Fibroblast of mammary gland (primary cell): ENCODE measurements at regions not wholly inside any gene's neighbourhood (a gene's known extent, or its start where the extent isn't known, plus 50 kb on each side); places are given as distances from the start of the nearest gene placed in this dataset.

Source experiments
- DNase-seq: peaks from one replicate; pipeline ENCODE4 v3.0.0-alpha.2; 2010; ENCODE audit warnings: low read depth
- H3K4me3 ChIP-seq: 2 replicates; pipeline ENCODE4 v1.5.1; 2011; ENCODE audit warnings: low read depth, mild to moderate bottlenecking, low read length, moderate library complexity; ENCODE audit not compliant: control insufficient read depth
- TF ChIP-seq, protein P1 (sequence below): conservative IDR thresholded peaks from 2 replicates; pipeline ENCODE4 v1.5.1; 2011; ENCODE audit warnings: low read depth, low read length, inconsistent platforms; ENCODE audit not compliant: control insufficient read depth, insufficient read depth

DNA sequence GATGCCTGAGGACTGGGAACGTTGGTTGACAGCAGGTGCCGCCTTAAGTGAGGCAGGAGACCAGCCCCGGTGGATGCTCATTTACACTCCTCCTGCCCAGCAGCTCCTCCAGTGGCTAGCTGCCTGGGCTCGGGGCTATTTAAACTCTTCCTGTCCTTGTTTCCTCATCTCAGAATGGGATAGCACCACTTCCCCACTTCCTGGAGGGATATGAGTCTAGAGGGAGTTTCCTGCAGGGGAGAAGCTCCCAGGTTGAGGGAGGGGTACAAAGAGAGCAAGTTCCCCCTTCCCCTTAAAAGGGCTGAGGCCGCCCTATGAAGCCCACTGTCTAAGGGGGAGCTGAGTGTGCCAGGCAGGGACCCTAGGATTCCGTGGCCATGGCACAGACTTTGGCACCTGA lies 311.2 kb downstream of the AACS start:
- no peak for DNase-seq
- TF ChIP-seq, protein P1, sequence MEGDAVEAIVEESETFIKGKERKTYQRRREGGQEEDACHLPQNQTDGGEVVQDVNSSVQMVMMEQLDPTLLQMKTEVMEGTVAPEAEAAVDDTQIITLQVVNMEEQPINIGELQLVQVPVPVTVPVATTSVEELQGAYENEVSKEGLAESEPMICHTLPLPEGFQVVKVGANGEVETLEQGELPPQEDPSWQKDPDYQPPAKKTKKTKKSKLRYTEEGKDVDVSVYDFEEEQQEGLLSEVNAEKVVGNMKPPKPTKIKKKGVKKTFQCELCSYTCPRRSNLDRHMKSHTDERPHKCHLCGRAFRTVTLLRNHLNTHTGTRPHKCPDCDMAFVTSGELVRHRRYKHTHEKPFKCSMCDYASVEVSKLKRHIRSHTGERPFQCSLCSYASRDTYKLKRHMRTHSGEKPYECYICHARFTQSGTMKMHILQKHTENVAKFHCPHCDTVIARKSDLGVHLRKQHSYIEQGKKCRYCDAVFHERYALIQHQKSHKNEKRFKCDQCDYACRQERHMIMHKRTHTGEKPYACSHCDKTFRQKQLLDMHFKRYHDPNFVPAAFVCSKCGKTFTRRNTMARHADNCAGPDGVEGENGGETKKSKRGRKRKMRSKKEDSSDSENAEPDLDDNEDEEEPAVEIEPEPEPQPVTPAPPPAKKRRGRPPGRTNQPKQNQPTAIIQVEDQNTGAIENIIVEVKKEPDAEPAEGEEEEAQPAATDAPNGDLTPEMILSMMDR, result no peak
- H3K4me3 ChIP-seq, result no peak overlapping the region

DNA sequence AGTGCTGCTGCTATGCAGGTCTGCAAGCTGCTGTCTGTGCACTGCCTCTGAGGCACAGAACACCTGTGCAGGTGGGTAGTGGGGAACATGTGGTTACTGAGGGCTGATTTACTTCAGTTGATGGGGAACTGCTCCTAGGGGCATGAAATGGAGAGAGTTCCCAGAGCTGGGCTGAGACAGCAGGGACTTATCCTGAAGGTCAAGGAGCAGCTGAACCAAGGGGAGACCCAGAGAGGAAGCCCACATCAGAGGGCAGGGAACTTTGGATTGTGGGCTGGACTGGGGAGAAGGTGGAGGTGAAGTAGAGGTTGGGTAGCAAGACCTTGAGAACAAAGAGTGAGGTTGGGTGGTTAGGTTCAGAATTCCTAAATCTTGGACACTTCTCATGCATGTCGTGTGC lies 311.9 kb downstream of the AACS start:
- TF ChIP-seq, protein P1, result no peak
- no peak for DNase-seq
- H3K4me3 ChIP-seq, result no peak overlapping the region

DNA sequence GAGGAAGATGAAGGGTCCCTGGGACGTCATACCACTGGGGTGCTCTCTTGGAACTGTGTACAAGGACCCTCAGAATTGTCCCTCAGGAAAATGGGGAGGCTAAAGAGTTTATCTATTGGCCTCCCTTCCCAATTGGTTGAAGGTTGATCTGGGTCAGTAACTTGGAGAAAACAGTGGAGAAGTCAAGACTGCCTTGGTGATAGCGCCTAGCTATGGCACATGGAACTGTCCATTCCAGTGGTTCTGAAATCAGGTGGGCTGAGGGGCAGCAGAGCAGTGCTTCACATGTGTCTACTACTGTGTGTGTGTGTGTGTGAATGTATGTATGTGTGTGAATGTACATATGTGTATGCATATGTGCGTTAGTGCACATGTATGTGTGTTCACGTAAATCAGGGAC lies 316.1 kb downstream of the AACS start:
- TF ChIP-seq, protein P1, result no peak
- H3K4me3 ChIP-seq, result no peak overlapping the region
- DNase-seq, result no peak

DNA sequence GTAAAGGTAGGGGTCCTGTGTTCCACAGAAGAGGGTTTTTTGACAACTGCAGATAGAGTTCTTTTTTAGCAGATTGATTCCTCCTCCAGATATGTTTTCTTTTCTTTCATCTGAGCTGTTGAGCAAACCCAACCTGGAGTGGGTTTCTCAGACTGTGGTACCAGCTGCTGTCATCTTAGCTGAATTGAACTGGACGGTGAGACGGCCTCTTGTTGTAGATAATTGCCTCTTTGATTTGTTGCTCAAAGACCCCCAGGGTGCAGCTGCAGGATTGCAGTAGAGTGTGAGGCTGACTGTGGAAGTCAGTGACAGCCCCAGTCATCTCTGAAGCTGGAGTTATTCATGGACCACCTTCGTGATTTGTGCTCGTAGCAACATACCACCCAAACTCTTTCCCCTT lies 317.7 kb downstream of the AACS start:
- no peak for DNase-seq
- TF ChIP-seq, protein P1, result no peak
- no peak overlapping the region for H3K4me3 ChIP-seq

DNA sequence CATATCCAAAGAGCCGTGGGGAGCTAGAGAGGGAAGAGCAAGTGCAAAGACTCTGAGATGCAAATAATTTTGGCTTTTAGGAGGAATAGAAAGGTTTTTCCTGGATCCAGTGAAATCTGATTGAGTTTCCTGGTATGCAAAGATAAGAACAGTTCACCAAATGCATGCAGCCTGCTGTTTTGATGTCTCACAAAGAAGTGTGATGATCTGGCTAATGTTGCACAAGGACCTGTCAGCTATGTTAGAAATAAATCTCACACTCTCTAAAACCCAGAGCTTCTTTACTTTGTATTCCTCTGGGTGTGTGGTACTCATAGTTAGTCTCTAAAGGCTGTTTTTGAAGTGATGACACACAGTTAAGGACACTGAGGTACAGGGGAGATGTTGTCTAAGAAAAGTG lies 321.4 kb downstream of the AACS start:
- H3K4me3 ChIP-seq, result no peak overlapping the region
- no peak for DNase-seq
- TF ChIP-seq, protein P1, result no peak

DNA sequence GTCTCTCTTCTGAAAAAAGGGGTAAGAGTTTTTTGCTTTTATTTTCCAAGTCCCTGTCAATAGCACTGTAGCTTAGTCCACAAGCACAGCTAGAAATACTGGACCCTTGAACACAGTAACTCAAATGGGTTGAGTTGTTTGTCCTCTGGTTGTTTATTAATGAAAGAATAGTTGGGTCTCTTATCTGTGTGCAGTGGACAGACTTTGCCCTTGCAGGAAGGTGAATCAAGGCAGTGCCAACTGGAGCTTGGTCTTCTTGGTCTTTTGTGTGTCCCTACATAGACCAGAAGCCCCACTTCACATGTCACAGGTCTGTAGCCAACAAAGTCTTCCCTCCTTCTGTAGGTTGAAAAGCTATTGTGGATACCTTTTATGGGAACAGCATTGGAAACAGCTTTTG lies 322.0 kb downstream of the AACS start:
- TF ChIP-seq, protein P1, result no peak
- H3K4me3 ChIP-seq, result no peak overlapping the region
- no peak for DNase-seq

DNA sequence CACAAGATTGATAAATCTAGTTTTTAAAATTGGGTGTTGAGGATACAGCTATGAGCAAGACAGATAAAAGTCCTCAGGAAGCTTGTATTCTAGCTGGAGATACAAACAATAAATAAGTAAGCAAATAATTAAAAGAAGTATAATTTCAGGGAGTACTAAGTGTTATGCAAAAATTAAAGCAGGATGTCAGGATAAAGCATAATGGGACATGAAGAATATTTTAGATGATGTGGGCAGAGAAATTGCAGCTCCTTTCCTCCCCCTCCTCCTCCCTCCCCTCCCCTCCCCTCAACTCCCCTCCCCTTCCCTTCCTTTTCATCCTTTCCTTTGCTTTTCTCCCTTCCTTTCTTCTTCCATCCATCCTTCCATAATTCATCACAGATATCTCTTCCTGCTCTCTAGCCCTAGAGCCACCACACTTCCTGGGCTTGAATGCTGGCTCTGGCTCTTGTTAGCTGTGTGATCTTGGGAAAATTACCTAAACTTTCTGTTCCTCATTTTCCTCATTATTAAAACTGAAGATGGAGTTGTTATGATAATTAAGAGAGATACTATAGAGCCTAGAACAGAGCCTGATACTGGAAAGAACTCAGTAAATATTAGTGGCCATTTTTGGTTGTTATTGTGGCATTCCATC lies 323.9 kb downstream of the AACS start:
- H3K4me3 ChIP-seq, result no peak overlapping the region
- TF ChIP-seq, protein P1, result no peak
- no peak for DNase-seq
